Fibroblast of lung (primary cell): ENCODE measurements at regions not wholly inside any gene's neighbourhood (a gene's known extent, or its start where the extent isn't known, plus 50 kb on each side); places are given as distances from the start of the nearest gene placed in this dataset.

Source experiments
- DNase-seq, 2 donors: peaks; one replicate each; pipeline versions ENCODE4 v3.0.0 to v3.0.0-alpha.2; 2010; ENCODE audit warnings: low read depth in 2 of 2
- H2AFZ ChIP-seq: 2 replicates; pipeline ENCODE4 v1.5.1; 2012; ENCODE audit warnings: low read length, control low read depth, inconsistent platforms
- H3K27ac ChIP-seq: 2 replicates; pipeline ENCODE4 v1.5.1; 2011; ENCODE audit warnings: low read length, control low read depth; ENCODE audit not compliant: insufficient read depth
- H3K27me3 ChIP-seq: 2 replicates; pipeline ENCODE4 v1.5.1; 2011; ENCODE audit warnings: mild to moderate bottlenecking, low read length; ENCODE audit not compliant: control insufficient read depth, insufficient read depth
- H3K36me3 ChIP-seq: 2 replicates; pipeline ENCODE4 v1.5.1; 2011; ENCODE audit warnings: low read length; ENCODE audit not compliant: control insufficient read depth, insufficient read depth
- H3K4me1 ChIP-seq: 2 replicates; pipeline ENCODE4 v1.5.1; 2011; ENCODE audit warnings: low read length; ENCODE audit not compliant: control insufficient read depth, insufficient read depth; ENCODE audit errors: extremely low read depth
- H3K4me2 ChIP-seq: 2 replicates; pipeline ENCODE4 v1.5.1; 2011; ENCODE audit warnings: low read length, control low read depth; ENCODE audit not compliant: insufficient read depth; ENCODE audit errors: extremely low read depth
- H3K4me3 ChIP-seq, 4 experiments: fragments of 200-600 bp in 1 of 4; sonication (generic) in 1 of 4; replicated peaks in 1 of 4; 2 replicates each; pipeline ENCODE4 v1.5.1; 2011 to 2016; ENCODE audit warnings: low read length in 4 of 4, low read depth in 3 of 4, mild to moderate bottlenecking in 3 of 4, control low read depth in 2 of 4, inconsistent platforms in 1 of 4, mixed read lengths in 1 of 4; ENCODE audit not compliant: insufficient read depth in 1 of 4; ENCODE audit errors: control extremely low read depth in 1 of 4
- H3K79me2 ChIP-seq: 2 replicates; pipeline ENCODE4 v1.5.1; 2012; ENCODE audit warnings: mild to moderate bottlenecking, low read length, inconsistent platforms; ENCODE audit not compliant: control insufficient read depth, insufficient read depth
- H3K9ac ChIP-seq: 2 replicates; pipeline ENCODE4 v1.5.1; 2011; ENCODE audit warnings: mild to moderate bottlenecking, low read length, control low read depth; ENCODE audit not compliant: insufficient read depth
- H3K9me3 ChIP-seq: 2 replicates; pipeline ENCODE4 v1.5.1; 2012; ENCODE audit warnings: low read depth, low read length; ENCODE audit not compliant: control insufficient read depth, insufficient read depth
- H4K20me1 ChIP-seq: 2 replicates; pipeline ENCODE4 v1.5.1; 2011; ENCODE audit warnings: low read length; ENCODE audit not compliant: control insufficient read depth, insufficient read depth; ENCODE audit errors: extremely low read depth
- CTCF ChIP-seq, 2 donors: IDR thresholded peaks in 1 of 2; conservative IDR thresholded peaks in 1 of 2; 1 replicate in 1 of 2; 2 replicates in 1 of 2; pipeline ENCODE4 v1.5.1; 2011 to 2012; ENCODE audit warnings: low read length in 2 of 2, control low read depth in 1 of 2, inconsistent platforms in 1 of 2, low read depth in 1 of 2, mild to moderate bottlenecking in 1 of 2
- EZH2 ChIP-seq: IDR thresholded peaks from 2 replicates; pipeline ENCODE4 v1.5.1; 2012; ENCODE audit warnings: low read length, control low read depth, mild to moderate bottlenecking; ENCODE audit errors: missing control alignments

GRCh38 chr1:69129538-69129937 is 438.2 kb upstream of the LRRC7 start:
- TF ChIP-seq CTCF (conservative IDR thresholded peaks at IDR 0.05 in 1 of 2, IDR thresholded peaks at IDR 0.05 in 1 of 2; ENCODE audit: low read depth in 1 of 2, low read length in 2 of 2): no peak
- TF ChIP-seq EZH2: no peak
- H4K20me1 ChIP-seq: no peaks in the 10 kb centered on the region

GRCh38 chr1:69138172-69138571 is 429.6 kb upstream of the LRRC7 start:
- Histone ChIP-seq H2AFZ (no peak overlapping the region), H3K36me3 (no peaks in the 10 kb centered on the region), H3K4me1 (no peaks in the 10 kb centered on the region), H3K79me2 (no peaks in the 10 kb centered on the region), H4K20me1 (no peaks in the 10 kb centered on the region), H3K27ac (no peak overlapping the region), H3K4me2 (no peak overlapping the region), H3K9me3 (no peaks in the 10 kb centered on the region), H3K9ac (no peak overlapping the region), H3K4me3 (no peak overlapping the region), H3K27me3 (no peaks in the 10 kb centered on the region)
- TF ChIP-seq EZH2: no peak
- DNase-seq: no peak

More at GRCh38 chr1:69129538-69129937, 438.2 kb upstream of the LRRC7 start:
- H3K9ac ChIP-seq: no peak overlapping the region
- no peaks in the 10 kb centered on the region for H3K4me1 ChIP-seq
- H3K27ac ChIP-seq: no peak overlapping the region
- no peaks in the 10 kb centered on the region for H3K27me3 ChIP-seq
- no peak for DNase-seq
- H3K4me2 ChIP-seq: no peak overlapping the region
- H3K4me3 ChIP-seq: no peak overlapping the region
- H2AFZ ChIP-seq: no peak overlapping the region
- H3K36me3 ChIP-seq: no peaks in the 10 kb centered on the region
- no peaks in the 10 kb centered on the region for H3K79me2 ChIP-seq
- H3K9me3 ChIP-seq: no peaks in the 10 kb centered on the region

- Histone ChIP-seq H3K27me3 (no peaks in the 10 kb centered on the region), H3K4me2 (no peak overlapping the region), H3K27ac (no peak overlapping the region), H3K79me2 (no peaks in the 10 kb centered on the region), H3K9ac (no peak overlapping the region), H3K4me3 (no peak overlapping the region), H2AFZ (no peak overlapping the region), H4K20me1 (no peaks in the 10 kb centered on the region), H3K4me1 (no peaks in the 10 kb centered on the region), H3K36me3 (no peaks in the 10 kb centered on the region), H3K9me3 (no peaks in the 10 kb centered on the region)
- no peak for TF ChIP-seq CTCF (conservative IDR thresholded peaks at IDR 0.05 in 1 of 2, IDR thresholded peaks at IDR 0.05 in 1 of 2; ENCODE audit: low read depth in 1 of 2, low read length in 2 of 2)
- TF ChIP-seq EZH2: no peak
- no peak for DNase-seq
Measured at GRCh38 chr1:69139007-69139406, 428.7 kb upstream of the LRRC7 start.
